ENCODE measurements at regions not wholly inside any gene's neighbourhood (a gene's known extent, or its start where the extent isn't known, plus 50 kb on each side); places are given as distances from the start of the nearest gene placed in this dataset.
"Not testable (repeated sequence)": the region's sequence is repeated elsewhere in the genome, so short reads cannot be mapped to it uniquely, and the experiment has no call there.

DNA sequence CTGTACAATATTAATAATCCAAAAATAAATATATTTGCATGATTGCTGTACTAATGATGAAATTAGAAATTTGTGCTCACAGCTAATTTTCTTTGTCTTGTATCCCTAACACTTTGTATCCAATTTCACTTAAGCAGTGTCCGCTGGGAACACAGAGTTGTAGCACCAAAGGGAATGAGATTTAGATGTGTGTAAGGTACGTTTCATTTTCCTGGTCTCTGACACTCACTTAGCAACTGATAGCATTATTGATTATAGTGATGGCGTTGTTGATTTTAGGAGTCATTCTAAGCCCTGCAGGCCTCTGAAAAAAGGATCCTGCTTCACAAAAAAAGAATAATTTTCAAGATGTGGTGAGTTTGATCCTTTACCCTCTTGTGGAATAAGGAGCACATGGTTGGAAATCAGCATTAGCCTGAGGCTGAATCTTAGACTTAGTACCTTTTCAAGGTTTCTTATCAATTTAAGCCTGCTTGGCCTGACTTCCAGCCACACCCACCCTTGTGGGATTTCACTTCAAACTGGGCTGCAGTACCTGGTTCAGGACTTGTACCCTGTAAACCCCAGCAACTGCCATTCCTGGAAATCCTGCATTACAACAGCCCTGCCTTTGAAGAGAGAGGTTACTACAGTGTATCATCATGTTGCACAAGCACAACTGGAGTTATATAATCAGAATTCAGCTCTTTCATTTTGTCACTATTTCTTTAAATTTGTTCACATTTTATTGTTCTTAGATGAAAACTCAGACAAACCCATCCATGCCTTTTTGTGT is 116.2 kb downstream of the RND3 start:
- no peak for DNase-seq

GRCh38 chr2:150370561-150370960 is 116.9 kb downstream of the RND3 start:
- no peak for DNase-seq

GRCh38 chr2:150369862-150370261 is 117.6 kb downstream of the RND3 start:
- DNase-seq, result no peak

GRCh38 chr2:150358468-150358807 is 129.0 kb downstream of the RND3 start:
- DNase-seq, result no peak

- DNase-seq, result no peak
Measured at GRCh38 chr2:150357770-150358467, 129.5 kb downstream of the RND3 start.

DNA sequence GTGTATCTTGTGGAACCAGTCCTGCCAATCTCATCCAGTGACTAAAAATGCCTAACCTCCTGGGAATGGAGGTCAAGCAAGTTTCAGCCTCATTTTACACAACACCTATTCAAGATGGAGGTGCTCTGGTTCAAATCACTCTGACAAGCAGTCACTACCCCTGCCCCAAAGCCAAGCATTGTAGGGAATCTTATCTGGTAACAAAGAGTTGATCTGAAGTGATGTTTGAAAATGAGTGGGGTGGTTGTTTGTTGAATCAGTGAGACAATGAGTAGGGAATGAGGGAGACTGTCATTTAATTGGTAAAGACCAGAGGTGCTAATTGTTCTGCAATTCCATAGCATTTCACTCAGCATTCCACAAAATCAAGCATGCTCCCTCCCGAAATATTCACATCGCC is 132.0 kb downstream of the RND3 start:
- no peak for DNase-seq

GRCh38 chr2:150353376-150353775 is 134.1 kb downstream of the RND3 start:
- DNase-seq, result no peak

DNA sequence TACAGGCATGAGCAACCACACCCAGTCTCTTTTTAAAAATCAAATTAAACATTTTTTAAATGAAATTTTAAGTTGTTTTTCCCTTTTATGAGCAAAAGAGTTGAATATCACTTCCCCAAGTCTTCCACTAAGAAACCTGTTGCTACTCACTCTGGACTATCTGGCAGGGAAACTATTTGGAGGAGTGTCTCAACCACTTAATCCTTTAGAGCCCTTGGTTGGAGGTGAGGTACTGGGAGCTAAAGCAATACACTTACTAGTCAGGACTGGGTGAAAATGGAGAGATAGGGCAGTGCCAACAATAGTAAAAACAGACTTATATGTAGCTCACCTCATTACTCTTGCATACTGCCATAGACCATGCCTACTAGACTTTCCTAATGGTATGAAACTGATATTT is 135.5 kb downstream of the RND3 start:
- DNase-seq, result no peak

DNA sequence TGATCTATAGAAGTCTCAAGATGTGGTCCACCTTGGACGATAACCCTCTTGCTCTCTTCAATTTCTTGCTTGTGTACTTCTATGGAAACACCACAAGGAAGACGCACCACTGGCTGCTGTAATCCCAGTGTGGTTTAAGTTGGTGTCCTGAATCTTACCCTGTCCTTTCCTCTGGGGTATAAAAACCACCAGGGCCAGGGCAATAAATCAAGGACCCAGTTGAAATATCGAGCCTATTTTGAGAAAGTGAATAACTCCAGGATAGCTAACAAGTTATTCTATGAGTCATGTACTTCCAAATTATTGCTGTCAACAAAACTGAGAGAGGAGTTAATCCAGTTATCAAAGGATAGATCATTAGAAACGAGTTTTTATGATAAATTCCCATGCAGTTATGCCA is 137.0 kb downstream of the RND3 start:
- DNase-seq, result no peak

DNA sequence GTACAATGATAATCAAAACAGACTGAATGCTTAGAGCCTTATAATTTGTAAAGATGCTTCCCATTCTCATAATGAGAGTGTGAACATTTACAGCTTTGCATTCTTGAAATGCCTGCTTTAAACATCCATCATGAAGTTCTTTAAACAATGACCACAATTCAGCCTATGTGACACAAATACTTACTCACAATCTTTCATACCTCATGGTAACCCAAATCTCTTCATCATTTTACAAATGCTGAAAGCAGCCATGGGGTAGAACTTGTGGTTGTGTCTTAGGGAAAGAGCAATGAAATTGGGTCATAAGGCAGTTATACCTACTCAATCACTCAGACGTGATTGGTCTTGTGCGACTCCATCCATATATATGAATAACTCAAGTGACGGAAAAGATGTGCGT is 140.7 kb downstream of the RND3 start:
- DNase-seq, result no peak

DNA sequence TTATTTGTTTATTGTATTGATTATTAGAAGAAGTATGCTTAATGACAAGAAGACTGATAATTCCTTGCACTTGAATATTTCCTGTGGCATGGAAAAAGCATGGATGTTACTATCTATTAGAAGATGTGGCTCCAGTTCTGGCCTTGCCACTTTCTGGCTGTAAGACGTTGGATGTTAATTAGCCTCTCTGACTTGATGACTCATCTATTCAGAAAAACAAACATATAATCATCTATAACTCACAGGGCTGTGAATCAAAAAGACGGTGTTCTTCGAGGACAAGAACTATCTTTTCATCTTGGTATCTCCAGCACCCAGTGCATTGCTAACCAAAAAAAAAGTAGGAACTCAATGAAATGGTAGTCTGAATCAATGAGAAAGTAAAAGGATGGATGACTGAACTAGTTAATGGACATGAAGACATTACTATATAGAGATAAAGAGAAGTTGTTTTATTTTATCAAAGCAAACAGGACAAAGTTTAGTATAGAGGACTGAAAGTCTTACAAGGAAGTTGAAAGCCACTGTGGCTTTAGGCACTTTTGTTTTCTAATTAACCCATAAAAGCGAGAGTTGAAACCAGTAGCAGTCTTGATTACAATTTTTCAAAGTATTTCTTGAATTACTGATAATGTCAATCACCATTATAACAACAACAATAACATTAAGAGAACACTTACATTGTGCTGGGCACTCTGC is 145.3 kb downstream of the RND3 start:
- DNase-seq, result no peak

DNA sequence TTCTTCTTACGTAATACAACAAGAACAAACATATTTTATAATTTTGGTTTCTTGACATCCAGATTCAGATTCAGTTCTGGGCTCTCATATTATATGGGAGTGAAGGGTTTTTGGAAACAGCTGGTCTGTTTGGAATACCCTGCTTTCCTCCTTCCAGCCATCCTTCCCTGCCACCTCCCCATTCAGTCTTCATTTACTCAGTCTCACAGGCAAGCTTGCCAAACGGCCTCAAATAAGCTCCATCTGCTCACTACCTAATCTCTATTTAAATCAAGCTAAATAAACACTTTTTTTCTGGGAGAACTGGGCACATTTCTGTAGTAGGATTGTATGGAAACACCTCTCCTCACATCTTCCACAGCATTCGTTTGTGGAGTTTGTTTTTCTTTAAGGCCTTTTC is 147.5 kb downstream of the RND3 start:
- DNase-seq, result peak; percentile 16 to 23

- DNase-seq, result no peak
Measured at GRCh38 chr2:150339282-150339681, 148.2 kb downstream of the RND3 start.

- no peak for DNase-seq
Measured at GRCh38 chr2:150335596-150335995, 151.9 kb downstream of the RND3 start.

GRCh38 chr2:150332383-150332782 is 155.1 kb downstream of the RND3 start:
- DNase-seq, result no peak

DNA sequence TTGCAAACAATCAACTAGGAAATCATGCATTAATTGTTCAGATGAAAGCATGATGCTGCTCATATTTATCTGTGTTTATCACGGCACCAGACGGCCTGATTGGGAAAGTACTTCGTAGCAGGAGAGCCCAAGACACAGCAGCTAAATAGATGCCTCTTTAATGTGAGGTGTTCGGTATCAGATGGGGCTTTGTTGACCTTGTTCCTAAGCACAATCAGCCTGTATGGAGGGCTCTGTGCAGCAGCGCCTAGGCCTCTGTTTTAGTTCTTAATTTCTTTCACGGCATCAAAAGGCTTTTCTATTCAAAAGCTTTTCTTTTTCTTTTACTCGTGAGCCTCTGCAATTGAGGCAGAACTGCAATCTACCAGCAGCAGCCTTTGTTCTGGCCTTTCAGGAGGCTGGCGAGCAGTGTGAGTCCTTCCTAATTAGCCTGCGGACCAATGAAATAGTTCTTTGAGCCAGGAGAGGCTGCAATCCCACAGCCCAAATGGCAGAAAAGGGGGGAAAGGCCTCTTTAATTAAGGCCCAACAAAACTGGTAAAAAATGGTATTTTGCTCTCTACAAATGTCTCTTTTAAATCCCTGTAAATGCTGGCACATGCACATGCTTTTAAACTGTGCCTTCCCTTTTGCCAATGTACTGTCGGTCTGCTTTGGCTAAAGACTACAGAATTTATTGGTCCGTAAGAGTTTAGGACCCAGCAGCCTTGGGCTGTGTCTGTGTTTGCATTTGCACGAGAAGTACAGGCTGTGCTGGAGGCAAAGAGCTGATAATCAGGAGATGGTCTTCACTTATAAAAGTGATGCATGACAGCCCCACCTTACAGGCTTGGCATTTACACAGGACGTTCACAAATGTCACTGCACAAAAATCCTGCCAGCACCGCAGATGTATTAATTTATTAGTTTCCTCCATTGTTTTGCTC is 159.6 kb downstream of the RND3 start:
- DNase-seq, result no peak

- DNase-seq, result no peak
Measured at GRCh38 chr2:150325656-150326314, 161.7 kb downstream of the RND3 start.

DNA sequence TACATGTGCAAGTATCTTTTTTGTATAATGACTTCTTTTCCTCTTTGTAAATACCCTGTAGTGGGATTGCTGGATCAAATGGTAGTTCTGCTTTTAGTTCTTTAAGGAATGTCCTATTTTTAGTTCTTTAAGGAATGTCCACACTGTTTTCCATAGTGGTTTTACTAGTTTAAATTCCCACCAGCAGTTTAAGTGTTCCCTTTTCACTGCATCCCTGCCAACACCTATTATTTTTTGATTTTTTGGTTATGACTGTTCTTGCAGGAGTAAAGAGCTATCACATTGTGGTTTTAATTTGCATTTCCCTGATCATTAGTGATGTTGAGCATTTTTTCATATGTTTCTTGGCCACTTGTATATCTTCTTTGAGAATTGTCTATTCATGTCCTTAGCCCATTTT is 164.4 kb downstream of the RND3 start:
- DNase-seq, result not testable (repeated sequence)

DNA sequence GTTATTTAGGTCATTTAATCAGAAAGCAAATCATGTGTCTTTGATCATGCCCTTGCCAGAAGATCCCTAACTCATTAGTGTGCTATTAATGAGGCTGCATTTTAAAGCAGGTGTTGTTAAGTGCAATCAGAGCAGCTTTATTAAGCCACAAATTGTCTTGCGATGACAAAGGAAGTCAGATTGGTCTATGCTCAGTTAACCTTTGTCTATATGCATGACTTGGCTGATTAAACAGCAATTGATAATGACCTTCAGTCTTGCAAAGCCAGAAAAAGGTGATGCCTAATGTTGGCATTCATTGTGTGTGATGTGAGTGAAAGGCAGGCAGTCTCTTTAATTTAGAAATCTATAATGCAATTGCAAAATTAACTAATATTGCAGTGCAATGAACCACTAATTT is 166.9 kb downstream of the RND3 start:
- DNase-seq, result no peak

GRCh38 chr2:150319658-150320555 is 167.6 kb downstream of the RND3 start:
- DNase-seq, result no peak
